H1 (cell line): ENCODE measurements at regions not wholly inside any gene's neighbourhood (a gene's known extent, or its start where the extent isn't known, plus 50 kb on each side); places are given as distances from the start of the nearest gene placed in this dataset.

Experiments used
- CTCF ChIA-PET: fragments of 300-600 bp; sonication (Branson Sonifier 250); formaldehyde crosslinking; loops from one replicate; lab custom pipeline; 2021; ENCODE audit not compliant: partially characterized antibody; lab: Charles Lee
- POLR2A ChIA-PET: fragments of 300-600 bp; sonication (Branson Sonifier 250); formaldehyde crosslinking; loops from one replicate; lab custom pipeline; 2021; ENCODE audit warnings: inconsistent platforms; ENCODE audit not compliant: partially characterized antibody; lab: Charles Lee
- DNase-seq, 2 experiments: peaks; one replicate each; pipeline versions ENCODE4 v3.0.0 to v3.0.0-alpha.2; 2010 to 2022; ENCODE audit warnings: low spot score in 2 of 2, low read depth in 1 of 2, mixed read lengths in 1 of 2
- FAIRE-seq: peaks from 2 replicates; lab custom pipeline; 2011; peaks lifted over from hg19 to GRCh38; lab: Jason Lieb, UNC
- H2AFZ ChIP-seq: 2 replicates; pipeline ENCODE4 v1.8.1; 2012; ENCODE audit warnings: low read length, inconsistent platforms
- H2AK5ac ChIP-seq: 2 replicates; pipeline ENCODE4 v1.6.1; 2013; ENCODE audit warnings: low read depth, low read length
- H2BK120ac ChIP-seq: replicated peaks from 2 replicates; pipeline ENCODE3; 2013; ENCODE audit warnings: low read depth, low read length, inconsistent platforms
- H2BK12ac ChIP-seq: 2 replicates; pipeline ENCODE4 v1.6.1; 2013; ENCODE audit warnings: low read depth, low read length
- H2BK15ac ChIP-seq: 2 replicates; pipeline ENCODE4 v1.6.1; 2013; ENCODE audit warnings: low read length
- H2BK20ac ChIP-seq: 2 replicates; pipeline ENCODE4 v1.6.1; 2013; ENCODE audit warnings: low read length
- H2BK5ac ChIP-seq: 2 replicates; pipeline ENCODE4 v1.6.1; 2013; ENCODE audit warnings: low read depth, low read length
- H3K14ac ChIP-seq: 2 replicates; pipeline ENCODE4 v1.6.1; 2013; ENCODE audit warnings: inconsistent platforms; ENCODE audit not compliant: insufficient read length
- H3K18ac ChIP-seq: 2 replicates; pipeline ENCODE4 v1.6.1; 2013; ENCODE audit warnings: low read length; ENCODE audit errors: extremely low read depth
- H3K23ac ChIP-seq: 2 replicates; pipeline ENCODE4 v1.6.1; 2013; ENCODE audit warnings: inconsistent platforms; ENCODE audit not compliant: insufficient read length
- H3K23me2 ChIP-seq: 2 replicates; pipeline ENCODE4 v1.6.1; 2013; ENCODE audit warnings: low read depth, low read length
- H3K27ac ChIP-seq: 2 replicates; pipeline ENCODE4 v1.6.1; 2011; ENCODE audit warnings: low read depth, low read length, inconsistent platforms
- H3K27me3 ChIP-seq, 4 experiments: replicated peaks in 1 of 4; 1 replicate in 1 of 4; 2 replicates in 3 of 4; pipeline versions ENCODE4 v1.6.1 to v1.8.1; 2011 to 2013; ENCODE audit warnings: low read length in 3 of 4, mild to moderate bottlenecking in 3 of 4, inconsistent platforms in 2 of 4, mixed read lengths in 2 of 4, moderate library complexity in 1 of 4; ENCODE audit not compliant: control insufficient read depth in 3 of 4, insufficient read depth in 3 of 4; ENCODE audit errors: extremely low read depth in 1 of 4
- H3K36me3 ChIP-seq, 4 experiments: 2 replicates each; pipeline versions ENCODE4 v1.6.1 to v1.8.1; 2011 to 2013; ENCODE audit warnings: mild to moderate bottlenecking in 4 of 4, low read length in 3 of 4, moderate library complexity in 2 of 4, control low read depth in 1 of 4, inconsistent platforms in 1 of 4; ENCODE audit not compliant: insufficient read depth in 4 of 4, control insufficient read depth in 2 of 4
- H3K4ac ChIP-seq: replicated peaks from 2 replicates; pipeline ENCODE3; 2013; ENCODE audit warnings: low read length, low read depth, mixed read lengths, inconsistent platforms; ENCODE audit not compliant: insufficient read length
- H3K4me1 ChIP-seq, 4 experiments: replicated peaks in 1 of 4; 1 replicate in 1 of 4; 2 replicates in 3 of 4; pipeline versions ENCODE4 v1.6.1 to v1.8.1; 2011 to 2013; ENCODE audit warnings: low read length in 3 of 4, inconsistent platforms in 2 of 4, mixed read lengths in 1 of 4; ENCODE audit not compliant: insufficient read depth in 4 of 4, control insufficient read depth in 3 of 4
- H3K4me2 ChIP-seq, 2 experiments: 2 replicates each; pipeline versions ENCODE4 v1.6.1 to v1.8.1; 2011 to 2013; ENCODE audit warnings: low read depth in 2 of 2, low read length in 2 of 2, control low read depth in 1 of 2, inconsistent platforms in 1 of 2, mild to moderate bottlenecking in 1 of 2; ENCODE audit not compliant: insufficient read depth in 1 of 2
- H3K4me3 ChIP-seq, 4 experiments: fragments of 200-600, 300-600 bp in 1 of 4; sonication (generic), shearing (Covaris generic), sonication (Bioruptor Twin) in 1 of 4; 2 replicates each; pipeline versions ENCODE4 v1.5.1 to v1.8.1; 2011 to 2016; ENCODE audit warnings: low read length in 4 of 4, low read depth in 3 of 4, control low read depth in 2 of 4, inconsistent platforms in 2 of 4, mild to moderate bottlenecking in 2 of 4, mixed read lengths in 1 of 4, moderate library complexity in 1 of 4; ENCODE audit not compliant: insufficient read depth in 2 of 4; ENCODE audit errors: extremely low read depth in 1 of 4
- H3K56ac ChIP-seq: replicated peaks from 2 replicates; pipeline ENCODE3; 2013; ENCODE audit warnings: low read depth, mild to moderate bottlenecking, mixed read lengths, low read length, inconsistent platforms; ENCODE audit not compliant: insufficient read length
- H3K79me1 ChIP-seq: 2 replicates; pipeline ENCODE4 v1.6.1; 2013; ENCODE audit warnings: low read depth, low read length, control low read depth
- H3K79me2 ChIP-seq, 2 experiments: 2 replicates each; pipeline versions ENCODE4 v1.6.1 to v1.8.1; 2012 to 2013; ENCODE audit warnings: low read length in 2 of 2, mild to moderate bottlenecking in 2 of 2, inconsistent platforms in 1 of 2; ENCODE audit not compliant: insufficient read depth in 2 of 2, control insufficient read depth in 1 of 2
- H3K9ac ChIP-seq, 4 experiments: replicated peaks in 1 of 4; 1 replicate in 1 of 4; 2 replicates in 3 of 4; pipeline versions ENCODE4 v1.6.1 to v1.8.1; 2011 to 2013; ENCODE audit warnings: low read depth in 3 of 4, low read length in 3 of 4, control low read depth in 2 of 4, mild to moderate bottlenecking in 2 of 4, moderate library complexity in 2 of 4, inconsistent platforms in 1 of 4; ENCODE audit errors: extremely low read depth in 1 of 4
- H3K9me3 ChIP-seq, 2 experiments: 2 replicates each; pipeline versions ENCODE4 v1.6.1 to v1.8.1; 2012 to 2013; ENCODE audit warnings: mild to moderate bottlenecking in 2 of 2, moderate library complexity in 2 of 2, control low read depth in 1 of 2, inconsistent platforms in 1 of 2, low read depth in 1 of 2, low read length in 1 of 2, mixed read lengths in 1 of 2; ENCODE audit not compliant: insufficient read depth in 2 of 2
- H4K20me1 ChIP-seq, 2 experiments: replicated peaks in 1 of 2; 2 replicates each; pipeline versions ENCODE3 to v1.8.1; 2011 to 2013; ENCODE audit warnings: inconsistent platforms in 2 of 2, low read length in 2 of 2, mild to moderate bottlenecking in 1 of 2; ENCODE audit not compliant: insufficient read depth in 2 of 2, control insufficient read depth in 1 of 2
- H4K5ac ChIP-seq: 2 replicates; pipeline ENCODE4 v1.6.1; 2013; ENCODE audit warnings: low read length, low read depth, mixed read lengths, inconsistent platforms; ENCODE audit not compliant: insufficient read length
- H4K8ac ChIP-seq: 2 replicates; pipeline ENCODE4 v1.8.0; 2013; ENCODE audit warnings: mild to moderate bottlenecking, moderate library complexity, low read length, inconsistent platforms; ENCODE audit not compliant: insufficient read depth; ENCODE audit errors: extremely low read depth
- H4K91ac ChIP-seq: replicated peaks from 2 replicates; pipeline ENCODE3; 2013; ENCODE audit warnings: low read length, mixed read lengths, inconsistent platforms; ENCODE audit not compliant: insufficient read length
- ASH2L ChIP-seq: fragments of 200-600, 300-600 bp; sonication (generic); IDR thresholded peaks from one replicate; pipeline ENCODE4 v1.7.1; 2017; ENCODE audit warnings: low read length
- EGR1 ChIP-seq: IDR thresholded peaks from 2 replicates; pipeline ENCODE4 v1.6.1; 2011; ENCODE audit warnings: low read depth, low read length, borderline replicate concordance
- EZH2 ChIP-seq: fragments of 200-600 bp; sonication (generic); IDR thresholded peaks from 2 replicates; pipeline ENCODE4 v1.7.1; 2012; ENCODE audit warnings: low read depth, mild to moderate bottlenecking, moderate library complexity, low read length, inconsistent platforms; ENCODE audit not compliant: severe bottlenecking
- GABPA ChIP-seq: IDR thresholded peaks from 2 replicates; pipeline ENCODE4 v1.6.1; 2011; ENCODE audit warnings: mild to moderate bottlenecking, low read length, moderate library complexity, borderline replicate concordance; ENCODE audit not compliant: insufficient read depth
- GTF2F1 ChIP-seq: IDR thresholded peaks from 2 replicates; pipeline ENCODE4 v1.6.1; 2012; ENCODE audit warnings: low read depth, low read length, improper control_type of control experiment, borderline replicate concordance
- KDM5A ChIP-seq: fragments of 200-600 bp; IDR thresholded peaks from 2 replicates; pipeline ENCODE4 v1.7.1; 2012; ENCODE audit warnings: mild to moderate bottlenecking, low read length, inconsistent platforms, mixed read lengths
- NANOG ChIP-seq: IDR thresholded peaks from 2 replicates; pipeline ENCODE4 v1.6.1; 2011; ENCODE audit warnings: low read length, low read depth, mild to moderate bottlenecking, inconsistent platforms; ENCODE audit not compliant: insufficient read depth, poor library complexity, severe bottlenecking
- NRF1 ChIP-seq: IDR thresholded peaks from 2 replicates; pipeline ENCODE4 v1.6.1; 2011; ENCODE audit warnings: mild to moderate bottlenecking, low read depth, low read length, improper control_type of control experiment
- SIX5 ChIP-seq: IDR thresholded peaks from 2 replicates; pipeline ENCODE4 v1.6.1; 2011; ENCODE audit warnings: mild to moderate bottlenecking, low read depth, low read length
- YY1 ChIP-seq: IDR thresholded peaks from 2 replicates; pipeline ENCODE4 v1.6.1; 2011; ENCODE audit warnings: low read depth, mild to moderate bottlenecking, low read length
- WGBS, 2 experiments: shearing (Covaris generic) in 1 of 2; methylation state at CpG; one replicate each; pipeline versions ENCODE4 v1.1.6 to v1.1.7; 2013 to 2015; ENCODE audit warnings: low lambda C conversion rate in 2 of 2, mixed read lengths in 2 of 2, inconsistent platforms in 1 of 2, low coverage in 1 of 2, missing lambda C conversion rate in 1 of 2; ENCODE audit not compliant: insufficient replicate concordance in 2 of 2, insufficient coverage in 1 of 2, insufficient read length in 1 of 2; ENCODE audit errors: extremely low coverage in 1 of 2, missing lambda C conversion rate in 1 of 2; 5-methylcytosine and 5-hydroxymethylcytosine counted together

- no peak for FAIRE-seq
- Histone ChIP-seq H3K27ac (no peak overlapping the region), H2BK20ac (no peak overlapping the region), H3K79me2 (no peaks in the 10 kb centered on the region), H2BK120ac (no peak overlapping the region), H4K20me1 (no peaks in the 10 kb centered on the region), H3K4me1 (no peaks in the 10 kb centered on the region), H2AFZ (no peak overlapping the region), H3K9me3 (peaks cover 40 to 53% of the 10 kb centered on the region in 2 experiments; a peak in 3 of 4 replicates), H2BK12ac (no peak overlapping the region), H3K4me3 (no peak overlapping the region), H4K5ac (no peak overlapping the region), H2BK15ac (no peak overlapping the region), H3K79me1 (no peaks in the 10 kb centered on the region), H2BK5ac (no peak overlapping the region), H3K23me2 (no peaks in the 10 kb centered on the region; the same call in 1 of the 2 replicates), H3K9ac (no peak overlapping the region), H3K36me3 (no peaks in the 10 kb centered on the region), H3K4me2 (no peak overlapping the region), H3K4ac (no peak overlapping the region), H3K18ac (no peak overlapping the region), H2AK5ac (no peak overlapping the region), H3K23ac (no peak overlapping the region), H4K91ac (no peak overlapping the region), H3K56ac (no peak overlapping the region), H3K27me3 (no peaks in the 10 kb centered on the region), H4K8ac (no peak overlapping the region), H3K14ac (no peak overlapping the region)
- ChIA-PET CTCF (no interaction called here), POLR2A (no interaction called here)
- 70% methylated on average over 4 of the region's 4 CpGs; no CpG with 5 or more reads in 1 of the 2 experiments for WGBS, 2 experiments
- no peak for DNase-seq
- TF ChIP-seq NANOG (no peak), ASH2L (no peak), EGR1 (no peak), YY1 (no peak), SIX5 (no peak), GTF2F1 (no peak), EZH2 (no peak), GABPA (no peak), NRF1 (no peak), KDM5A (no peak)
Observed at GRCh38 chr1:4346131-4346530, 308.3 kb upstream of the AJAP1 start.
